GM12873 (cell line): ENCODE measurements at regions not wholly inside any gene's neighbourhood (a gene's known extent, or its start where the extent isn't known, plus 50 kb on each side); places are given as distances from the start of the nearest gene placed in this dataset.

Source experiments
- CTCF ChIP-seq: IDR thresholded peaks from 2 replicates; pipeline ENCODE4 v1.5.1; 2012; ENCODE audit warnings: low read depth, mild to moderate bottlenecking, moderate library complexity, low read length, control low read depth; ENCODE audit not compliant: insufficient read depth; ENCODE audit errors: missing control alignments

- TF ChIP-seq CTCF, result no peak
These were observed 381.1 kb upstream of the ARHGEF26 start for GRCh38 chr3:153740109-153740508.

GRCh38 chr3:153744889-153745288, 376.3 kb upstream of the ARHGEF26 start:
- TF ChIP-seq CTCF, result no peak

GRCh38 chr3:153746211-153746610, 375.0 kb upstream of the ARHGEF26 start:
- TF ChIP-seq CTCF, result no peak

GRCh38 chr3:153749070-153749610, 372.1 kb upstream of the ARHGEF26 start:
- no peak for TF ChIP-seq CTCF

GRCh38 chr3:153752405-153753027, 368.7 kb upstream of the ARHGEF26 start:
- TF ChIP-seq CTCF, result no peak

- TF ChIP-seq CTCF, result no peak
These were observed 368.2 kb upstream of the ARHGEF26 start for GRCh38 chr3:153753035-153753434.

- TF ChIP-seq CTCF, result no peak
These were observed 364.4 kb upstream of the ARHGEF26 start for GRCh38 chr3:153756816-153757215.
